ENCODE measurements at regions not wholly inside any gene's neighbourhood (a gene's known extent, or its start where the extent isn't known, plus 50 kb on each side); places are given as distances from the start of the nearest gene placed in this dataset.

DNA sequence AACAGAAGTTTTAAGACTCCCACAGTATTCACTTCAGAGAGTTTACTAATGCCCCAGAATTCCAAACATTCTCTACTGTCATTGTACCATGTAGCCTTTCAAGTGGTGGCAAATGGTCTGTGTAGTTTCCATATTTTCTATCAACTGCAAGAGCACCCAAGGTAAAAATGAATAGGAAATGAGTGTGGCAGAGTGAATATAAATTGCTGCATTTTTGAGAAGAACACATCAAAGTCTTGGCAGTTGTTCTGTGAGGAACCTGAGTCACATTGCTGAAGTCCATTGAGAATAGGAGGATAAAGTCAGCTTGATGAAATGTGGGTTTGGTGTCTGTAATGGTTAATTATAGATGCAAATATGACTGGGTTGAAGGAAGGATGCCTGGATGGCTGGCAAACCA lies 193.6 kb downstream of the AASDHPPT start:
- TF ChIP-seq, protein P1, sequence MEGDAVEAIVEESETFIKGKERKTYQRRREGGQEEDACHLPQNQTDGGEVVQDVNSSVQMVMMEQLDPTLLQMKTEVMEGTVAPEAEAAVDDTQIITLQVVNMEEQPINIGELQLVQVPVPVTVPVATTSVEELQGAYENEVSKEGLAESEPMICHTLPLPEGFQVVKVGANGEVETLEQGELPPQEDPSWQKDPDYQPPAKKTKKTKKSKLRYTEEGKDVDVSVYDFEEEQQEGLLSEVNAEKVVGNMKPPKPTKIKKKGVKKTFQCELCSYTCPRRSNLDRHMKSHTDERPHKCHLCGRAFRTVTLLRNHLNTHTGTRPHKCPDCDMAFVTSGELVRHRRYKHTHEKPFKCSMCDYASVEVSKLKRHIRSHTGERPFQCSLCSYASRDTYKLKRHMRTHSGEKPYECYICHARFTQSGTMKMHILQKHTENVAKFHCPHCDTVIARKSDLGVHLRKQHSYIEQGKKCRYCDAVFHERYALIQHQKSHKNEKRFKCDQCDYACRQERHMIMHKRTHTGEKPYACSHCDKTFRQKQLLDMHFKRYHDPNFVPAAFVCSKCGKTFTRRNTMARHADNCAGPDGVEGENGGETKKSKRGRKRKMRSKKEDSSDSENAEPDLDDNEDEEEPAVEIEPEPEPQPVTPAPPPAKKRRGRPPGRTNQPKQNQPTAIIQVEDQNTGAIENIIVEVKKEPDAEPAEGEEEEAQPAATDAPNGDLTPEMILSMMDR (IDR thresholded peaks at IDR 0.05 in 4 of 5, conservative IDR thresholded peaks at IDR 0.05 in 1 of 5) = no peak
- no peak for TF ChIP-seq POLR2A (IDR thresholded peaks at IDR 0.05)
